H1 (cell line): ENCODE measurements at regions not wholly inside any gene's neighbourhood (a gene's known extent, or its start where the extent isn't known, plus 50 kb on each side); places are given as distances from the start of the nearest gene placed in this dataset.

Source experiments
- ATF3 ChIP-seq: IDR thresholded peaks from 2 replicates; pipeline ENCODE4 v1.6.1; 2011; ENCODE audit warnings: low read depth, mild to moderate bottlenecking, low read length; ENCODE audit not compliant: insufficient read depth
- CEBPB ChIP-seq: IDR thresholded peaks from 2 replicates; pipeline ENCODE4 v1.6.1; 2012; ENCODE audit warnings: low read depth, low read length
- CHD7 ChIP-seq: fragments of 300-600 bp; sonication (generic); IDR thresholded peaks from 2 replicates; pipeline ENCODE4 v1.7.1; 2012; ENCODE audit warnings: low read length, moderate library complexity, mild to moderate bottlenecking, inconsistent platforms; ENCODE audit not compliant: insufficient replicate concordance
- JUND ChIP-seq: IDR thresholded peaks from 2 replicates; pipeline ENCODE4 v1.6.1; 2011; ENCODE audit warnings: mild to moderate bottlenecking, improper control_type of control experiment, low read length
- NANOG ChIP-seq: IDR thresholded peaks from 2 replicates; pipeline ENCODE4 v1.6.1; 2011; ENCODE audit warnings: low read length, low read depth, mild to moderate bottlenecking, inconsistent platforms; ENCODE audit not compliant: insufficient read depth, poor library complexity, severe bottlenecking
- RAD21 ChIP-seq, 2 experiments: IDR thresholded peaks in 1 of 2; conservative IDR thresholded peaks in 1 of 2; 2 replicates each; pipeline ENCODE4 v1.6.1; 2011; ENCODE audit warnings: low read depth in 2 of 2, low read length in 2 of 2, improper control_type of control experiment in 1 of 2, inconsistent platforms in 1 of 2, mild to moderate bottlenecking in 1 of 2, moderate library complexity in 1 of 2
- SP4 ChIP-seq: IDR thresholded peaks from 2 replicates; pipeline ENCODE4 v1.6.1; 2012; ENCODE audit warnings: low read length, inconsistent platforms
- SRF ChIP-seq: IDR thresholded peaks from 2 replicates; pipeline ENCODE4 v1.6.1; 2011; ENCODE audit warnings: mild to moderate bottlenecking, low read depth, low read length, moderate library complexity

GRCh38 chr18:64982414-64983055 lies 768.3 kb upstream of the CDH7 start (continued):
- no peak for TF ChIP-seq CHD7
- no peak for TF ChIP-seq CEBPB
- TF ChIP-seq JUND = no peak
- TF ChIP-seq NANOG = no peak
- TF ChIP-seq SRF = no peak
- TF ChIP-seq SP4 = no peak
- TF ChIP-seq ATF3 = no peak
- TF ChIP-seq RAD21 (IDR thresholded peaks at IDR 0.05 in 1 of 2, conservative IDR thresholded peaks at IDR 0.05 in 1 of 2; ENCODE audit: low read depth in 2 of 2, low read length in 2 of 2) = no peak
